Neutrophil (primary cell): ENCODE measurements at regions not wholly inside any gene's neighbourhood (a gene's known extent, or its start where the extent isn't known, plus 50 kb on each side); places are given as distances from the start of the nearest gene placed in this dataset.

Source experiments
- H3K27ac ChIP-seq: fragments of 200-600 bp; sonication (generic); 2 replicates; pipeline ENCODE4 v1.5.1; 2016; ENCODE audit warnings: mild to moderate bottlenecking, moderate library complexity
- H3K27me3 ChIP-seq: fragments of 200-600 bp; sonication (generic); 2 replicates; pipeline ENCODE4 v1.6.0; 2016; ENCODE audit warnings: mild to moderate bottlenecking
- H3K36me3 ChIP-seq: fragments of 200-600 bp; sonication (generic); 2 replicates; pipeline ENCODE4 v1.5.1; 2017
- H3K4me1 ChIP-seq, 2 experiments: fragments of 200-600 bp in 1 of 2; sonication (generic) in 1 of 2; 1 replicate in 1 of 2; 2 replicates in 1 of 2; pipeline versions ENCODE4 v1.5.1 to v1.6.1; 2013 to 2016; ENCODE audit warnings: low read depth in 1 of 2, low read length in 1 of 2, mild to moderate bottlenecking in 1 of 2, moderate library complexity in 1 of 2; ENCODE audit not compliant: control insufficient read depth in 1 of 2, insufficient read depth in 1 of 2
- H3K4me3 ChIP-seq, 2 experiments: fragments of 200-600 bp in 1 of 2; sonication (generic) in 1 of 2; 1 replicate in 1 of 2; 2 replicates in 1 of 2; pipeline ENCODE4 v1.5.1; 2013 to 2016; ENCODE audit warnings: low read depth in 1 of 2, low read length in 1 of 2, mild to moderate bottlenecking in 1 of 2, moderate library complexity in 1 of 2
- H3K9me3 ChIP-seq: fragments of 200-600 bp; sonication (generic); 2 replicates; pipeline ENCODE4 v1.5.1; 2016
- TF ChIP-seq, protein P1 (sequence below): fragments of 200-600 bp; sonication (generic); IDR thresholded peaks from 2 replicates; pipeline ENCODE4 v1.5.1; 2016; ENCODE audit warnings: antibody characterized with exemption

DNA sequence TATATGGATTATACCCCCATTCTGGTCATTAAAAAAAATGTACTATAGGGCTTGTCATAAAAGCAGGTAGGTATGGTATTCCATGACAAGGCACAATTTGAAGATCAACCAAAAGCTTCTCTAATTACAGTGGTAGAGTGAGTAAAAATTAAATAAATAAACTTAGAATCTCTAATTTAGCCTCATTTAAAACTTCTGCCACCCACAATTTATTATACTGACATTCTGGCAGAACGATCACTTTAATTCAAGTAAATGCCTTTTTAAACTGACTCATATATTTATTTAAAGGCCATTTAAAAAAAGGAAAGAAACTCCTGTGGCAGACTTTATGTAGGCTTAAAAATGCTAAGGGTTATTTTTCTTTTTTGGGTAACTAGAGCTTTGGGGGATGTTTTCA, 68.3 kb upstream of the PHACTR2 start:
- no peaks in the 10 kb centered on the region for H3K36me3 ChIP-seq
- TF ChIP-seq, protein P1, sequence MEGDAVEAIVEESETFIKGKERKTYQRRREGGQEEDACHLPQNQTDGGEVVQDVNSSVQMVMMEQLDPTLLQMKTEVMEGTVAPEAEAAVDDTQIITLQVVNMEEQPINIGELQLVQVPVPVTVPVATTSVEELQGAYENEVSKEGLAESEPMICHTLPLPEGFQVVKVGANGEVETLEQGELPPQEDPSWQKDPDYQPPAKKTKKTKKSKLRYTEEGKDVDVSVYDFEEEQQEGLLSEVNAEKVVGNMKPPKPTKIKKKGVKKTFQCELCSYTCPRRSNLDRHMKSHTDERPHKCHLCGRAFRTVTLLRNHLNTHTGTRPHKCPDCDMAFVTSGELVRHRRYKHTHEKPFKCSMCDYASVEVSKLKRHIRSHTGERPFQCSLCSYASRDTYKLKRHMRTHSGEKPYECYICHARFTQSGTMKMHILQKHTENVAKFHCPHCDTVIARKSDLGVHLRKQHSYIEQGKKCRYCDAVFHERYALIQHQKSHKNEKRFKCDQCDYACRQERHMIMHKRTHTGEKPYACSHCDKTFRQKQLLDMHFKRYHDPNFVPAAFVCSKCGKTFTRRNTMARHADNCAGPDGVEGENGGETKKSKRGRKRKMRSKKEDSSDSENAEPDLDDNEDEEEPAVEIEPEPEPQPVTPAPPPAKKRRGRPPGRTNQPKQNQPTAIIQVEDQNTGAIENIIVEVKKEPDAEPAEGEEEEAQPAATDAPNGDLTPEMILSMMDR, result no peak
- no peaks in the 10 kb centered on the region for H3K9me3 ChIP-seq
- H3K27ac ChIP-seq, result no peak overlapping the region
- no peak overlapping the region for H3K4me3 ChIP-seq
- no peaks in the 10 kb centered on the region for H3K27me3 ChIP-seq
- peaks cover 4 to 8% of the 10 kb centered on the region in 2 experiments for H3K4me1 ChIP-seq

DNA sequence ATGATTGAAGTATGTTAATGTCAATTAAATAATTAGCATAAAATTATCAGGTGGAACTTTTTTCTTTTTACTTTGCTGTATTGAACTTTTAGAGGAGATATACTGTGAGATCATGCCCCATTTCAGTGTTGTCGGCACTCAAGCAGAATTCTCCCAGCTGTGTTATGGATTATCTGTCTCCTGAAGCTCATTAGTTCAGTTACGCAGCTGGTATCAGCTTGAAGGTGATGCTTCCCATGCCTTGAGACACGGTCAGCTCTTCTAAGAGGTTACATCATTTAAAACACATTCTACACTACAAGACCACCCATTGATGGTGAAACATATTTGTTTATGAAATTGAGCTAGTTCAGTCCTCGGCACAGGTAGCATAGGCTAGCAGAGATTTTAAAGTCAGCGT, 68.9 kb upstream of the PHACTR2 start:
- H3K9me3 ChIP-seq, result no peaks in the 10 kb centered on the region
- H3K36me3 ChIP-seq, result no peaks in the 10 kb centered on the region
- no peak overlapping the region for H3K4me3 ChIP-seq
- TF ChIP-seq, protein P1, result no peak
- H3K27me3 ChIP-seq, result no peaks in the 10 kb centered on the region
- H3K27ac ChIP-seq, result no peak overlapping the region
- peaks cover 2 to 4% of the 10 kb centered on the region in 2 experiments for H3K4me1 ChIP-seq

DNA sequence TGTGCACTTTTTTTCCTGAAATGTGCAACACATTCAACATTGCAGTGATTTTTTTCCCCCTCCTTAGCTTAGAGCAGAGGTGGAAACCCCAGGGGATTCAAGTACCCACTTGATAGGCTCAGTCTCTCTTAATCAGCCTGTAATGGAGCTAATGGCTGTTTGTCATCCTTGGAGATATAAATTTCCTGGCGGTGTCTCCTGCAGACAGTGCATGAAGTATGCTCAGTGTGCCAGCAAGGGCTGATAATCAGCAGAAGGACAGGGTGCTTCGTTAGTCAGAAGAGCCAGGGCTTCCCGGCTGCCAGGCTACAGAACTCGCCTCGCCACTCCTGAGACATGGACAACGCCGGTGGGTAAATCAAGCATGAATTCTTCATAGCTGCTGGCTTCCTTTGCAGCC, 69.8 kb upstream of the PHACTR2 start:
- Histone ChIP-seq H3K9me3 (no peaks in the 10 kb centered on the region), H3K4me1 (no peaks in the 10 kb centered on the region), H3K4me3 (no peak overlapping the region), H3K27ac (no peak overlapping the region), H3K36me3 (no peaks in the 10 kb centered on the region), H3K27me3 (no peaks in the 10 kb centered on the region)
- TF ChIP-seq, protein P1, result no peak

DNA sequence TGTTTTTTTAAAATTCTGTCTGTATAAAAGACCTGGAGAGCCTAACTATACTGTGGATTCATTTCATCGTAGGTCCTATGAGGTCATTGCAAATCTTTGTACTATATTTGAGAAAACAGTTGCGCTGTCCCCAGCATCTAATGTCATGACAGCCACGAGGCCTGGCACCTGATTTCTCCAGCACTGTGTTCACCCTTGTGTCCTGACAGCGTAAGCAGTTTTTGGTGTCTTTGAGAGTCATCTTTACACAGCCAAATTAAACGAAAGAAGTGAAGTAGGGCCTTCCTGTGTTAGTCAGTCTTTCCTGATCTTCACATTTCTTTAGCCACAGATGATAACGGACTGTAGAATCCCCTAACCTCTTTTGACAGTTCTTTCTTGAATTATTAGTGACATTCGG, 70.6 kb upstream of the PHACTR2 start:
- H3K27me3 ChIP-seq, result no peaks in the 10 kb centered on the region
- TF ChIP-seq, protein P1, result no peak
- no peak overlapping the region for H3K27ac ChIP-seq
- no peaks in the 10 kb centered on the region for H3K36me3 ChIP-seq
- H3K4me3 ChIP-seq, result no peak overlapping the region
- H3K4me1 ChIP-seq, result no peaks in the 10 kb centered on the region
- H3K9me3 ChIP-seq, result no peaks in the 10 kb centered on the region

DNA sequence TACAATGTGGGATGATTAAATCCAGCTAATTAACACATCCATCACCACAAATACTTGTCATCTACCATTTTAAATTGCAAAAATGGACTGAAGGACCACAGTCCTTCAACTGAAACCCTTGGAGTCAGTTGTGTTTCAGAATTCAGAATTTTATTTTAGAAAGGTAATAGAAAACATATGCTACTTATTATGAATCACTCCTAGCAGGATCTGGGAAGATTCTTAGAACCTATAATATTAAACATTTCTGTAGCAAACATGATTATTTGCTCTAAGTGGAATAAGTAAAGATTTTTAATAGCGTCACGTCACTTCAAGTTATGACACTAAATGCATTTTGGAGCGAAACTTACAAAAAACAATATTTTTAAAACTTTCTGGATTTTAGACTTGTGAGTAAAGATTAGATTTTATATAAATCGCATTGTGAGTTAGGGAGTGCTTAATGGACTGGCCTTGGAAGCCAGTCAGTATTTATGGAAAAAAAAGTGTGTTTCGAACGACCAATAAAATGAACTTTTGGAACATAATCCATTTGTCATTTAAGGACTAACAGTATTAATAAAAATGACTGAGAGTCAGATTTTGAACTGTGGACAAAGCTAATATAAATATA, 71.8 kb upstream of the PHACTR2 start:
- H3K4me3 ChIP-seq, result no peak overlapping the region
- no peaks in the 10 kb centered on the region for H3K4me1 ChIP-seq
- no peaks in the 10 kb centered on the region for H3K9me3 ChIP-seq
- no peak overlapping the region for H3K27ac ChIP-seq
- TF ChIP-seq, protein P1, result no peak
- no peaks in the 10 kb centered on the region for H3K27me3 ChIP-seq
- H3K36me3 ChIP-seq, result no peaks in the 10 kb centered on the region

DNA sequence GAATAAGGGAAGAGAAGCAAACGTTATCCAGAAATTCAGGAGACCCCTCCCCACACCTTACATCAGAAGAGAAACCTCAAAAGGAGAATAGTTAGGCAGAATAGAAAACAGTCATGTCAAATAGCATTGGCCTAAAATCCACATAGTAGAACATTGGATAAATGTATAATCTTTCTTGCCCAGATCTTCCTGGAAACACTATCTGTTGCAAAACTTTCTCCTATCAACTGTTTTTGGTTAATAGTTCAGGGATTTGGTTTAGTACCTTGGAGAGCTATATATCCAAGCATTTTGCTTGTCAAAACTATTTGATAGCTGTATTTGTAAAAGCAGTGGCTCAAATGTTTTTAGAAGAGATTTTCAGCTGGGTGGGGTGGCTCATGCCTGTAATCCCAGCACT, 74.3 kb upstream of the PHACTR2 start:
- no peaks in the 10 kb centered on the region for H3K27me3 ChIP-seq
- H3K9me3 ChIP-seq, result no peaks in the 10 kb centered on the region
- H3K36me3 ChIP-seq, result no peaks in the 10 kb centered on the region
- H3K27ac ChIP-seq, result no peak overlapping the region
- no peak overlapping the region for H3K4me3 ChIP-seq
- H3K4me1 ChIP-seq, result peaks cover 2% of the 10 kb centered on the region in 2 experiments
- TF ChIP-seq, protein P1, result no peak
